Sigmoid colon (tissue), 4 donors: ENCODE measurements at regions not wholly inside any gene's neighbourhood (a gene's known extent, or its start where the extent isn't known, plus 50 kb on each side); places are given as distances from the start of the nearest gene placed in this dataset.
"Not testable (repeated sequence)": the region's sequence is repeated elsewhere in the genome, so short reads cannot be mapped to it uniquely, and the experiment has no call there.

ENCODE experiments used
- EP300 ChIP-seq, 4 donors: sonication (generic); formaldehyde crosslinking; IDR thresholded peaks; one replicate each; pipeline ENCODE4 v1.6.1; 2017; ENCODE audit warnings: antibody characterized with exemption in 4 of 4
- POLR2A ChIP-seq, 2 donors: fragments of 450-650 bp; IDR thresholded peaks; one replicate each; pipeline ENCODE4 v1.6.1; 2016; ENCODE audit warnings: antibody characterized with exemption in 2 of 2, mild to moderate bottlenecking in 2 of 2, moderate library complexity in 2 of 2
- POLR2AphosphoS5 ChIP-seq, 4 donors: sonication (generic); formaldehyde crosslinking; IDR thresholded peaks; one replicate each; pipeline ENCODE4 v1.6.1; 2017; ENCODE audit warnings: antibody characterized with exemption in 4 of 4
- TF ChIP-seq, protein P1 (sequence below), 4 experiments: fragments of 450-650 bp in 3 of 4; fragments of 200-600 bp in 1 of 4; IDR thresholded peaks; one replicate each; pipeline ENCODE4 v1.5.1; 2016 to 2019; ENCODE audit warnings: antibody characterized with exemption in 4 of 4, mild to moderate bottlenecking in 3 of 4, moderate library complexity in 2 of 4

DNA sequence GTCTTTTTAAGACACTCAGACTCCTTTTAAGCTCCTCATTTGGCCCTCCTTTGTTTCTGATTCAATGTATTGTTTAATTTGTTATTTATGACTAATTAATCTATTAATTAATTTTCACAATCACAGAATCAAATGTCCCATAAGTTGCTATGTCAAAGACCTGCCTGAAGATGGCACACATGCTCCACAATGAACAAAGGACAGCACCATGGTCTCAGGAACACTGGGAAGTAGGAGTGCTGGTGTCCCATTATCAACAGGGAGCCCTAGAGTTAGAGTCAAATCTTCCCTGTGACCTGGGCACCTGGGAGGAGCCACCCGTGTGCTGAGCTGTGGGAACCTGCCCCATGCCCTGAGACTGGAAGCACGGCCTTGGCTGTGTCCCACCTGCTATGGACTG is 1164.3 kb downstream of the RPIA start:
- TF ChIP-seq, protein P1, sequence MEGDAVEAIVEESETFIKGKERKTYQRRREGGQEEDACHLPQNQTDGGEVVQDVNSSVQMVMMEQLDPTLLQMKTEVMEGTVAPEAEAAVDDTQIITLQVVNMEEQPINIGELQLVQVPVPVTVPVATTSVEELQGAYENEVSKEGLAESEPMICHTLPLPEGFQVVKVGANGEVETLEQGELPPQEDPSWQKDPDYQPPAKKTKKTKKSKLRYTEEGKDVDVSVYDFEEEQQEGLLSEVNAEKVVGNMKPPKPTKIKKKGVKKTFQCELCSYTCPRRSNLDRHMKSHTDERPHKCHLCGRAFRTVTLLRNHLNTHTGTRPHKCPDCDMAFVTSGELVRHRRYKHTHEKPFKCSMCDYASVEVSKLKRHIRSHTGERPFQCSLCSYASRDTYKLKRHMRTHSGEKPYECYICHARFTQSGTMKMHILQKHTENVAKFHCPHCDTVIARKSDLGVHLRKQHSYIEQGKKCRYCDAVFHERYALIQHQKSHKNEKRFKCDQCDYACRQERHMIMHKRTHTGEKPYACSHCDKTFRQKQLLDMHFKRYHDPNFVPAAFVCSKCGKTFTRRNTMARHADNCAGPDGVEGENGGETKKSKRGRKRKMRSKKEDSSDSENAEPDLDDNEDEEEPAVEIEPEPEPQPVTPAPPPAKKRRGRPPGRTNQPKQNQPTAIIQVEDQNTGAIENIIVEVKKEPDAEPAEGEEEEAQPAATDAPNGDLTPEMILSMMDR (IDR thresholded peaks at IDR 0.05) = not testable (repeated sequence)
- TF ChIP-seq POLR2AphosphoS5, EP300, POLR2A (IDR thresholded peaks at IDR 0.05): not testable (repeated sequence)
